Progenitor cell of endocrine pancreas (in vitro differentiated cells): ENCODE measurements at regions not wholly inside any gene's neighbourhood (a gene's known extent, or its start where the extent isn't known, plus 50 kb on each side); places are given as distances from the start of the nearest gene placed in this dataset.

Source experiments
- DNase-seq: peaks from one replicate; pipeline ENCODE4 v3.0.0; 2021; ENCODE audit warnings: low spot score; ENCODE audit not compliant: unreplicated experiment
- H3K27ac Mint-ChIP-seq: 2 replicates; pipeline ENCODE4 v1.8.0; 2021; ENCODE audit warnings: mild to moderate bottlenecking, moderate library complexity, mixed read lengths
- H3K27me3 Mint-ChIP-seq: 2 replicates; pipeline ENCODE4 v1.8.0; 2021; ENCODE audit warnings: mixed read lengths
- H3K36me3 Mint-ChIP-seq: 2 replicates; pipeline ENCODE4 v1.8.0; 2022; ENCODE audit warnings: mixed read lengths; ENCODE audit not compliant: insufficient read depth
- H3K4me1 Mint-ChIP-seq: 2 replicates; pipeline ENCODE4 v1.8.0; 2021; ENCODE audit warnings: low read depth, mixed read lengths
- H3K4me3 Mint-ChIP-seq: 2 replicates; pipeline ENCODE4 v1.8.0; 2021; ENCODE audit warnings: low read depth, mild to moderate bottlenecking, moderate library complexity, mixed read lengths
- H3K9me3 Mint-ChIP-seq: 2 replicates; pipeline ENCODE4 v1.8.0; 2021; ENCODE audit warnings: low read depth, mixed read lengths
- CTCF ChIP-seq: fragments of 200-600 bp; sonication (generic); IDR thresholded peaks from one replicate; pipeline ENCODE4 v1.5.0; 2021; ENCODE audit warnings: antibody characterized with exemption, mild to moderate bottlenecking; ENCODE audit not compliant: unreplicated experiment

GRCh38 chr6:110048221-110048875 lies 70.2 kb downstream of the GPR6 start:
- H3K36me3 Mint-ChIP-seq, result no peaks in the 10 kb centered on the region
- no peaks in the 10 kb centered on the region for H3K9me3 Mint-ChIP-seq
- TF ChIP-seq CTCF, result no peak
- no peak for DNase-seq
- no peak overlapping the region for H3K27ac Mint-ChIP-seq
- H3K27me3 Mint-ChIP-seq, result no peaks in the 10 kb centered on the region
- H3K4me1 Mint-ChIP-seq, result no peaks in the 10 kb centered on the region
- H3K4me3 Mint-ChIP-seq, result no peak overlapping the region

GRCh38 chr6:110049696-110050439 lies 71.8 kb downstream of the GPR6 start:
- H3K36me3 Mint-ChIP-seq, result no peaks in the 10 kb centered on the region
- H3K4me1 Mint-ChIP-seq, result no peaks in the 10 kb centered on the region
- no peaks in the 10 kb centered on the region for H3K9me3 Mint-ChIP-seq
- no peaks in the 10 kb centered on the region for H3K27me3 Mint-ChIP-seq
- H3K27ac Mint-ChIP-seq, result no peak overlapping the region
- no peak for TF ChIP-seq CTCF
- no peak for DNase-seq
- no peak overlapping the region for H3K4me3 Mint-ChIP-seq
